Lower lobe of right lung (tissue), 2 donors: ENCODE measurements at regions not wholly inside any gene's neighbourhood (a gene's known extent, or its start where the extent isn't known, plus 50 kb on each side); places are given as distances from the start of the nearest gene placed in this dataset.

Experiments
- ATAC-seq, 2 donors: fragments of 200-7000 bp; cut with Tn5 transposase; one replicate each; pipeline ENCODE4 v1.9.1; 2020 to 2022; ENCODE audit warnings: mild to moderate bottlenecking in 2 of 2, moderate library complexity in 2 of 2
- DNase-seq: peaks from one replicate; pipeline ENCODE4 v3.0.0-alpha.2; 2020
- H3K27ac ChIP-seq: fragments of 200-600 bp; one replicate; pipeline ENCODE4 v1.8.0; 2022
- H3K27me3 ChIP-seq: fragments of 200-600 bp; one replicate; pipeline ENCODE4 v1.8.0; 2022; ENCODE audit warnings: low read depth
- H3K36me3 ChIP-seq: fragments of 200-600 bp; one replicate; pipeline ENCODE4 v1.8.0; 2022; ENCODE audit warnings: mild to moderate bottlenecking
- H3K4me1 ChIP-seq: fragments of 200-600 bp; one replicate; pipeline ENCODE4 v1.8.0; 2022
- H3K4me3 ChIP-seq: fragments of 200-600 bp; one replicate; pipeline ENCODE4 v1.8.0; 2022; ENCODE audit warnings: mild to moderate bottlenecking
- H3K9me3 ChIP-seq: fragments of 200-600 bp; one replicate; pipeline ENCODE4 v1.8.0; 2022
- CTCF ChIP-seq: fragments of 200-600 bp; IDR thresholded peaks from one replicate; pipeline ENCODE4 v1.8.0; 2022; ENCODE audit warnings: antibody characterized with exemption, mild to moderate bottlenecking
- intact Hi-C: fragments of 100-400 bp; cut with DNase I; formaldehyde crosslinking; loops from one replicate; pipeline ENCODE4 v1.11.0; 2022
- donor health status: DM: no; HTN: yes; CAD: no; lungs with severe emphysema.

- no peak for ATAC-seq
- peaks cover 30% of the 10 kb centered on the region for H3K27me3 ChIP-seq
- no peak overlapping the region for H3K4me3 ChIP-seq
Measured at GRCh38 chr21:41071258-41072171, 96.4 kb upstream of the BACE2 start.

GRCh38 chr21:41073558-41073957, 94.4 kb upstream of the BACE2 start:
- Histone ChIP-seq H3K4me3 (no peak overlapping the region), H3K4me1 (peaks cover 4% of the 10 kb centered on the region), H3K27me3 (peaks cover 22% of the 10 kb centered on the region), H3K36me3 (no peaks in the 10 kb centered on the region), H3K27ac (no peak overlapping the region), H3K9me3 (no peaks in the 10 kb centered on the region)
- TF ChIP-seq CTCF = no peak
- intact Hi-C loops = no loop called here
- no peak for DNase-seq
- ATAC-seq = no peak

More at GRCh38 chr21:41071258-41072171, 96.4 kb upstream of the BACE2 start:
- Histone ChIP-seq H3K9me3 (no peaks in the 10 kb centered on the region), H3K4me1 (peaks cover 7% of the 10 kb centered on the region), H3K36me3 (no peaks in the 10 kb centered on the region), H3K27ac (no peak overlapping the region)
- no peak for DNase-seq
- TF ChIP-seq CTCF = no peak
- intact Hi-C loops = no loop called here

GRCh38 chr21:41074396-41075184, 93.4 kb upstream of the BACE2 start:
- no peak for TF ChIP-seq CTCF
- H3K27me3 ChIP-seq = peaks cover 15% of the 10 kb centered on the region
- H3K4me1 ChIP-seq = no peaks in the 10 kb centered on the region
- H3K27ac ChIP-seq = no peak overlapping the region
- H3K9me3 ChIP-seq = no peaks in the 10 kb centered on the region
- no peak for DNase-seq
- H3K4me3 ChIP-seq = no peak overlapping the region
- ATAC-seq = no peak
- no peaks in the 10 kb centered on the region for H3K36me3 ChIP-seq
- intact Hi-C loops = no loop called here

GRCh38 chr21:41075656-41076055, 92.3 kb upstream of the BACE2 start:
- no peak for DNase-seq

More at GRCh38 chr21:41075656-41076055, 92.3 kb upstream of the BACE2 start:
- peaks cover 5% of the 10 kb centered on the region for H3K27me3 ChIP-seq
- H3K9me3 ChIP-seq = no peaks in the 10 kb centered on the region
- H3K4me3 ChIP-seq = no peak overlapping the region
- no peak for ATAC-seq
- TF ChIP-seq CTCF = no peak
- intact Hi-C loops = no loop called here
- H3K36me3 ChIP-seq = no peaks in the 10 kb centered on the region
- no peak overlapping the region for H3K27ac ChIP-seq
- H3K4me1 ChIP-seq = no peaks in the 10 kb centered on the region
